Kidney epithelial cell (primary cell): ENCODE measurements at regions not wholly inside any gene's neighbourhood (a gene's known extent, or its start where the extent isn't known, plus 50 kb on each side); places are given as distances from the start of the nearest gene placed in this dataset.
"Not testable (repeated sequence)": the region's sequence is repeated elsewhere in the genome, so short reads cannot be mapped to it uniquely, and the experiment has no call there.

Experiments
- DNase-seq: peaks from one replicate; pipeline ENCODE4 v3.0.0-alpha.2; 2010; ENCODE audit warnings: low read depth
- H3K27me3 ChIP-seq: 2 replicates; pipeline ENCODE4 v1.6.0; 2011; ENCODE audit warnings: low read length; ENCODE audit not compliant: control insufficient read depth, insufficient read depth
- H3K36me3 ChIP-seq: 2 replicates; pipeline ENCODE4 v1.5.1; 2011; ENCODE audit warnings: low read length; ENCODE audit not compliant: control insufficient read depth, insufficient read depth
- H3K4me3 ChIP-seq: 2 replicates; pipeline ENCODE4 v1.5.1; 2011; ENCODE audit warnings: low read depth, mild to moderate bottlenecking, control low read depth, low read length
- CTCF ChIP-seq: IDR thresholded peaks from 2 replicates; pipeline ENCODE4 v1.5.1; 2011; ENCODE audit warnings: mild to moderate bottlenecking, moderate library complexity, low read length, control low read depth, inconsistent platforms; ENCODE audit not compliant: insufficient read depth, poor library complexity, severe bottlenecking

DNA sequence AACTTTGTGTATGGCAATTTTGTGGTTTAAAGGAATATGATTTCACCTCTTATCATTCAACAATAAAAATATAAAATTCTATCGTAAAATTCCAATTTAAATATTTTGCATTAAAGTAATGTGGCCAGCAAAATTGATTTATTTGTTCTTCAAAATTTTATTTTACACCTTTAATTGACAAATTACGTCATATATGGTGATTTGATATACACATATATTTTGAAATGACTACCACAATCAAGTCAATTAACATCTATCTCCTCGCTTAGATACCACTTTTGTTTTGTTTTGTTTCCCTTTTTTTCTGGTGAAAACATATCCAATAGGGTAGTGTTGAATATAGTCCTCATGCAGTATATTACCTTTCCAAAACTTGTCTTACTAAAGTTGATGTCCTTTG, 467.6 kb upstream of the HS3ST5 start:
- no peaks in the 10 kb centered on the region for H3K36me3 ChIP-seq
- DNase-seq = no peak
- H3K27me3 ChIP-seq = no peaks in the 10 kb centered on the region
- no peak overlapping the region for H3K4me3 ChIP-seq
- TF ChIP-seq CTCF = no peak

DNA sequence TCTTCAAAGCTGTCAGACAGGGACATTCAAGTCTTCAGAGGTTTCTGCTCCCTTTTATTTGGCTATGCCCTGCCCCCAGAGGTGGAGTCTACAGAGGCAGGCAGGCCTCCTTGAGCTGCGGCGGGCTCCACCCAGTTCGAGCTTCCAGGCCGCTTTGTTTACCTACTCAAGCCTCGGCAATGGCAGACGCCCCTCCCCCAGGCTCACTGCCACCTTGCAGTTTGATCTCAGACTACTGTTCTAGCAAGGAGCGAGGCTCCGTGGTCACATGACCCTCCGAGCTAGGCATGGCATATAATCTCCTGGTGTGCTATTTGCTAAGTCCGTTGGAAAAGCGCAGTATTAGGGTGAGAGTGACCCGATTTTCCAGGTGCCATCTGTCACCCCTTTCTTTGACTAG, 462.6 kb upstream of the HS3ST5 start:
- not testable (repeated sequence) for H3K36me3 ChIP-seq, H3K27me3 ChIP-seq, H3K4me3 ChIP-seq, DNase-seq

DNA sequence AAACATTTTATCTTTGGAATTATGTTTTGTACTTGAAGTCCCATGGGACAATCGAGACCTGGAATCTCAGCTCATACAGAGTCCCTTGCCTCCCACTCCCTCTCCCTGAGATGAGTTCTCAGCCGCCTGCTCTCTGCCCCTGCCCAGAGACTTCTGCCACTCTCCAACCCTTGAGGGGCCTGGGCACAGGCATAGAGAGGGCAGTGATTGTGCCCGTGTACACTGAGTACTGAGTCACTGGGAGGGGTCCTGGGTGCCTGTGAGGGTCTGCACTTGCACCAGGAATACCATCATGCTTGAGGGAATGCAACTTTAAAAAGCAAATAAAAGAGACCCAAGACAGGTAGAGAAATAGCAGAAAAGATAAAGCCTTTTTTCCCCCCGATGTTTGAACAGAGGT, 453.8 kb upstream of the HS3ST5 start:
- no peak for DNase-seq
- Histone ChIP-seq H3K4me3 (no peak overlapping the region), H3K36me3 (no peaks in the 10 kb centered on the region), H3K27me3 (no peaks in the 10 kb centered on the region)
- TF ChIP-seq CTCF = no peak

DNA sequence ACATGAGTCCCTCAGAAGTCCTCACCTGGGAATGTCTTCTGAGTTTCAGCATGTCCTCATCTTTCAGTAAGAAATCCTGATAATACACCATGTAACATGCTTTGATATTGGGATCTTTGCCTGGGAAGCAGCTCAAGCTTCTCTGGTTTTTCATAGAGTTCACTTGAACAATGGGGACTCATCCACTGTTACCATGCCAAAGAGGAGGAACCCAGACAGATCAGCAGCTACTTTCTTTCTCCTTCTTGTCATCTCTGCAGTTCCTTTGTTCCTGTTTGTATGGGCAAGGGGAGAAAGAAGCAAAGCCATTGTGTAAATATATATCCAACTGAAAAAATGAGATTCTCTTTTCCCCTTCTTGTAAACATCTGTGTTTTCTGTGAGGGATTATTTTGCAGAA, 450.6 kb upstream of the HS3ST5 start:
- H3K36me3 ChIP-seq = no peaks in the 10 kb centered on the region
- TF ChIP-seq CTCF = no peak
- H3K4me3 ChIP-seq = no peak overlapping the region
- H3K27me3 ChIP-seq = no peaks in the 10 kb centered on the region
- DNase-seq = no peak

- no peaks in the 10 kb centered on the region for H3K36me3 ChIP-seq
- no peaks in the 10 kb centered on the region for H3K27me3 ChIP-seq
- TF ChIP-seq CTCF = no peak
- no peak for DNase-seq
- H3K4me3 ChIP-seq = no peak overlapping the region
These were observed 442.7 kb upstream of the HS3ST5 start for GRCh38 chr6:114785235-114786127.

- Histone ChIP-seq H3K36me3 (no peaks in the 10 kb centered on the region), H3K27me3 (no peaks in the 10 kb centered on the region), H3K4me3 (no peak overlapping the region)
- TF ChIP-seq CTCF = no peak
- no peak for DNase-seq
These were observed 441.0 kb upstream of the HS3ST5 start for GRCh38 chr6:114783783-114784182.
